ENCODE measurements at regions not wholly inside any gene's neighbourhood (a gene's known extent, or its start where the extent isn't known, plus 50 kb on each side); places are given as distances from the start of the nearest gene placed in this dataset.

DNA sequence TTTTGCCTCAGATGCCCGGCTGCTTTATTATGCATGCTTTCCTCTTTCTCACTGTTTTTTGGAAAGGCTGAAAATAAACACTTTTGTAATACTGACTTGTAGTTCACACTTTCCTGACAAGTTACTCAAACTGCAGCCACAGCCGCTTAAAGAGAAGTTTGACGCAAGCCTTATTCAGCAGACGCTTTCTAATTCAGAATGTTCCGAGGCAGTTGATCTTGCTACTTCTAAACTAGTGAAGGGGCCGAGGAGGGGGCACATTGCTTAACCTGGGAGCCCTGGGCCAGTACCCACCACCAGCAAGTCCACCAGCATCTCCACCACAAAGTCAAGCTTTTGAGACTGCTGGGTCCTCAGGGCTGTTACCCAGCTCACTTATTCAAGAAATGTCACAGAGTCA, 71.8 kb upstream of the SPRED2 start:
- no peak for TF ChIP-seq POLR2A (IDR thresholded peaks at IDR 0.05)
- TF ChIP-seq, protein P1, sequence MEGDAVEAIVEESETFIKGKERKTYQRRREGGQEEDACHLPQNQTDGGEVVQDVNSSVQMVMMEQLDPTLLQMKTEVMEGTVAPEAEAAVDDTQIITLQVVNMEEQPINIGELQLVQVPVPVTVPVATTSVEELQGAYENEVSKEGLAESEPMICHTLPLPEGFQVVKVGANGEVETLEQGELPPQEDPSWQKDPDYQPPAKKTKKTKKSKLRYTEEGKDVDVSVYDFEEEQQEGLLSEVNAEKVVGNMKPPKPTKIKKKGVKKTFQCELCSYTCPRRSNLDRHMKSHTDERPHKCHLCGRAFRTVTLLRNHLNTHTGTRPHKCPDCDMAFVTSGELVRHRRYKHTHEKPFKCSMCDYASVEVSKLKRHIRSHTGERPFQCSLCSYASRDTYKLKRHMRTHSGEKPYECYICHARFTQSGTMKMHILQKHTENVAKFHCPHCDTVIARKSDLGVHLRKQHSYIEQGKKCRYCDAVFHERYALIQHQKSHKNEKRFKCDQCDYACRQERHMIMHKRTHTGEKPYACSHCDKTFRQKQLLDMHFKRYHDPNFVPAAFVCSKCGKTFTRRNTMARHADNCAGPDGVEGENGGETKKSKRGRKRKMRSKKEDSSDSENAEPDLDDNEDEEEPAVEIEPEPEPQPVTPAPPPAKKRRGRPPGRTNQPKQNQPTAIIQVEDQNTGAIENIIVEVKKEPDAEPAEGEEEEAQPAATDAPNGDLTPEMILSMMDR (IDR thresholded peaks at IDR 0.05): no peak
- TF ChIP-seq EP300 (IDR thresholded peaks at IDR 0.05; ENCODE audit: low read depth): no peak
